ENCODE measurements at regions not wholly inside any gene's neighbourhood (a gene's known extent, or its start where the extent isn't known, plus 50 kb on each side); places are given as distances from the start of the nearest gene placed in this dataset.

- Histone ChIP-seq H3K27ac (no peak overlapping the region), H3K27me3 (peaks cover 0 to 2% (median 0%) of the 10 kb centered on the region in 9 donors), H3K4me3 (no peak overlapping the region), H3K9me3 (no peaks in the 10 kb centered on the region), H3K36me3 (no peaks in the 10 kb centered on the region), H3K4me1 (peaks cover 0 to 11% (median 0%) of the 10 kb centered on the region in 12 donors)
- 70 to 77% (median 74%) methylated on average over 1 of the region's 1 CpG for WGBS, 4 donors
- TF ChIP-seq CTCF (IDR thresholded peaks at IDR 0.05) (no peak), POLR2A (IDR thresholded peaks at IDR 0.05) (no peak)
- intact Hi-C loops (cut with DNase I), result no loop called here
- ATAC-seq (no peak), DNase-seq (no peak)
Measured at GRCh38 chr9:87226896-87227295, 270.8 kb upstream of the DAPK1 start.

- Histone ChIP-seq H3K27me3 (peaks cover 0 to 2% (median 0%) of the 10 kb centered on the region in 9 donors), H3K4me3 (no peak overlapping the region), H3K27ac (no peak overlapping the region), H3K9me3 (no peaks in the 10 kb centered on the region), H3K4me1 (peaks cover 0 to 11% (median 0%) of the 10 kb centered on the region in 12 donors), H3K36me3 (no peaks in the 10 kb centered on the region)
- ATAC-seq (no peak), DNase-seq (no peak)
- intact Hi-C loops (cut with DNase I), result no loop called here
- no peak for TF ChIP-seq POLR2A (IDR thresholded peaks at IDR 0.05)
- no peak for TF ChIP-seq CTCF (IDR thresholded peaks at IDR 0.05)
- 78 to 90% (median 81%) methylated on average over 3 of the region's 3 CpGs for WGBS, 4 donors
Measured at GRCh38 chr9:87227456-87227855, 270.2 kb upstream of the DAPK1 start.

- DNase-seq, result no peak
- Histone ChIP-seq H3K27me3 (peaks cover 0 to 2% (median 0%) of the 10 kb centered on the region in 9 donors), H3K4me3 (no peak overlapping the region), H3K36me3 (no peaks in the 10 kb centered on the region), H3K9me3 (no peaks in the 10 kb centered on the region), H3K27ac (no peak overlapping the region), H3K4me1 (peaks cover 0 to 1% (median 0%) of the 10 kb centered on the region in 12 donors)
- no peak for ATAC-seq
- intact Hi-C loops (cut with DNase I), result no loop called here
- WGBS, 4 donors, result 31 to 56% (median 44%) methylated on average over 3 of the region's 3 CpGs
- no peak for TF ChIP-seq CTCF (IDR thresholded peaks at IDR 0.05)
- TF ChIP-seq POLR2A (IDR thresholded peaks at IDR 0.05), result no peak
Measured at GRCh38 chr9:87229108-87229507, 268.6 kb upstream of the DAPK1 start.

GRCh38 chr9:87233431-87233830 lies 264.2 kb upstream of the DAPK1 start:
- no peaks in the 10 kb centered on the region for H3K9me3 ChIP-seq
- intact Hi-C loops (cut with DNase I), result no loop called here
- TF ChIP-seq CTCF (IDR thresholded peaks at IDR 0.05) (no peak), POLR2A (IDR thresholded peaks at IDR 0.05) (no peak)
- no peak overlapping the region for H3K4me3 ChIP-seq
- DNase-seq, result no peak
- no peaks in the 10 kb centered on the region for H3K36me3 ChIP-seq
- H3K27me3 ChIP-seq, result peaks cover 0 to 2% (median 0%) of the 10 kb centered on the region in 9 donors
- H3K4me1 ChIP-seq, result no peaks in the 10 kb centered on the region
- peak overlapping the region in 1 of 12 donors; percentile 32 for H3K27ac ChIP-seq
- WGBS, 4 donors, result 66 to 73% (median 67%) methylated on average over 3 of the region's 3 CpGs
- ATAC-seq, result peak in 1 of 4 donors; percentile 7

Data from heart left ventricle (tissue), 16 donors.